Gastrocnemius medialis (tissue), 4 donors: ENCODE measurements at regions not wholly inside any gene's neighbourhood (a gene's known extent, or its start where the extent isn't known, plus 50 kb on each side); places are given as distances from the start of the nearest gene placed in this dataset.

Source experiments
- POLR2A ChIP-seq, 2 donors: fragments of 450-650 bp; IDR thresholded peaks; one replicate each; pipeline ENCODE4 v1.6.1; 2017; ENCODE audit warnings: antibody characterized with exemption in 2 of 2, mild to moderate bottlenecking in 2 of 2, moderate library complexity in 2 of 2
- TF ChIP-seq, protein P1 (sequence below), 5 experiments: fragments of 450-650 bp in 3 of 5; fragments of 200-600 bp in 2 of 5; sonication (generic) in 2 of 5; IDR thresholded peaks in 4 of 5; conservative IDR thresholded peaks in 1 of 5; 1 replicate in 4 of 5; 2 replicates in 1 of 5; pipeline ENCODE4 v1.5.1; 2016 to 2019; ENCODE audit warnings: antibody characterized with exemption in 5 of 5, mild to moderate bottlenecking in 3 of 5, moderate library complexity in 3 of 5

- TF ChIP-seq, protein P1, sequence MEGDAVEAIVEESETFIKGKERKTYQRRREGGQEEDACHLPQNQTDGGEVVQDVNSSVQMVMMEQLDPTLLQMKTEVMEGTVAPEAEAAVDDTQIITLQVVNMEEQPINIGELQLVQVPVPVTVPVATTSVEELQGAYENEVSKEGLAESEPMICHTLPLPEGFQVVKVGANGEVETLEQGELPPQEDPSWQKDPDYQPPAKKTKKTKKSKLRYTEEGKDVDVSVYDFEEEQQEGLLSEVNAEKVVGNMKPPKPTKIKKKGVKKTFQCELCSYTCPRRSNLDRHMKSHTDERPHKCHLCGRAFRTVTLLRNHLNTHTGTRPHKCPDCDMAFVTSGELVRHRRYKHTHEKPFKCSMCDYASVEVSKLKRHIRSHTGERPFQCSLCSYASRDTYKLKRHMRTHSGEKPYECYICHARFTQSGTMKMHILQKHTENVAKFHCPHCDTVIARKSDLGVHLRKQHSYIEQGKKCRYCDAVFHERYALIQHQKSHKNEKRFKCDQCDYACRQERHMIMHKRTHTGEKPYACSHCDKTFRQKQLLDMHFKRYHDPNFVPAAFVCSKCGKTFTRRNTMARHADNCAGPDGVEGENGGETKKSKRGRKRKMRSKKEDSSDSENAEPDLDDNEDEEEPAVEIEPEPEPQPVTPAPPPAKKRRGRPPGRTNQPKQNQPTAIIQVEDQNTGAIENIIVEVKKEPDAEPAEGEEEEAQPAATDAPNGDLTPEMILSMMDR (IDR thresholded peaks at IDR 0.05 in 4 of 5, conservative IDR thresholded peaks at IDR 0.05 in 1 of 5): no peak
- TF ChIP-seq POLR2A (IDR thresholded peaks at IDR 0.05): no peak
Measured at GRCh38 chr5:116861097-116861496, 286.5 kb upstream of the SEMA6A start.
